Renal pelvis (tissue), 1 donor: ENCODE measurements at regions not wholly inside any gene's neighbourhood (a gene's known extent, or its start where the extent isn't known, plus 50 kb on each side); places are given as distances from the start of the nearest gene placed in this dataset.
A peak's percentile ranks its signal among the peaks of the same experiment; 100 is the strongest.
"Not testable (repeated sequence)": the region's sequence is repeated elsewhere in the genome, so short reads cannot be mapped to it uniquely, and the experiment has no call there.

Experiments
- DNase-seq: peaks from one replicate; pipeline ENCODE4 v3.0.0-alpha.2; 2013

DNA sequence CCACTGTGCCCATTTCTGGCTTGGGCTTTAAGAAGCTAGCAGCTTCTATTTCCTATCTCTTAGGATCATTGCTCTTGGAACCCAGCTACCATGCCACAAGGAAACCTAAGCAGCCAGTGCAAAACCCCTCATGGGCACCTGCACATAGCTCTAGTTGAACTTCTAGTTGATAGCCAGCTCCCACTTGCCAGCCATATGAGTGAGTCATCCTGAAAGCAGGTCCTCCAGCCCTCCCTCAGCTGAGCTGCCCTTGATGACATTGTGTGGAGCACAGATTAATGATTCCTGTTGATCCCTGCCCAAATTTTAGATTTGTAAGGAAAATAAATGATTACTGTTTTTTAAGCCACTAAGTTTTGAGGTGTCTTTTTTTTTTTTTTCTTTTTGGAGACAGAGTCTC lies 234.2 kb upstream of the FBXO33 start:
- no peak for DNase-seq

DNA sequence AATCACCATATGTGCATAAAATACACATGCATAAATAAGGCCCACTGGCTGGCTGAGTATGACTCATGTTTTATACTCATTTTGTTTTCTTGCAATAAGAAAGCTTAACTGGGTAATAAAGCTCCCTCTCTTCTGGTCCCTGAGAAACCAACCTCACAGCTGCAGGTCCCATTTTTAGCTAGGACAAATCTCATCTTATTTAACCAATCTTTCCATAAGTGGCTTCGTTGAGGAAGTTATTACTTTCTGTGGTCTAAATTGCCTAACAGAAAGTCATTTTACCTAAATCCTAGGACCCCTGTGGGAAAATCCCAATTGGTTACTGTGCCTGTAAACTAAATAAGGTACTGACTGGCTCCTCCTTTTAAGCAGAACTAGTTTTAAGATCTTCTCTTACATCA lies 232.8 kb upstream of the FBXO33 start:
- no peak for DNase-seq

DNA sequence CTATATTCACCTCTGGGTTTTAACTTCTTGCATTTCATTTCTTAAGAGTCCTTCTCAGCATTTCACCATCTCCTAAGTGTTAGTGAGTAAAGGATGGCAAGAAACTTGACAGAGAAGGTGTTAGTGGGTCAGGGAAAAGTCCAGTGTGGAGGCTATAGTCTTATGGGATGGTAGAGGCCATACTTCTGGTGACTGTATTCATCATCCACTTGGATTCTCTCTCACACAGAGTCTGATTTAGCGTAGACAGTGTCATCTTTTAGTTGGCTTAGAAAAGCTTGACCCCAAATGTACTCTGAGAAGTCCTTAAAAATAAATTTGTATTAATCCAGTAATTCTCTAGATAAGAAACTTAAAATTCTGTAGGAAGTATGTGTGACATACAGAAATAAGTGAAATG lies 232.4 kb upstream of the FBXO33 start:
- no peak for DNase-seq

DNA sequence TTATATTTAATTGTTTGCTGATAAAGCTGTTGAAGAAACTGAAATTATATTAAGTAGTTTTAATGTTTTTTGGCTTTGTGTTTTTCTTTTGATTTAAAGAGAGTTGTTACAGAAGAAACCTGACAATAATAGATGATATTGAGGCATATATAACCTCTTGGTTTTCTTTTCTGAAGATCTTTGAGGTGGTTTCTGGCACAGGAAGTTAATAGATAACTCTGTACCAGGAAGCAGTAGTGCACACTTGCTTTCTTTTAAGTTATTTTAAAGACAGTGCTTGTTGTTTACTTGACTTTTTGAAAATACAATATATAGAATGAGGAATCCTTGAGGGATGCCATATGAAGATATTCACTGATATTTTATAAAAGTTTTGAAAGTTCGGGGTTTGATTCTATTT lies 209.0 kb upstream of the FBXO33 start:
- peak; percentile 1 for DNase-seq

DNA sequence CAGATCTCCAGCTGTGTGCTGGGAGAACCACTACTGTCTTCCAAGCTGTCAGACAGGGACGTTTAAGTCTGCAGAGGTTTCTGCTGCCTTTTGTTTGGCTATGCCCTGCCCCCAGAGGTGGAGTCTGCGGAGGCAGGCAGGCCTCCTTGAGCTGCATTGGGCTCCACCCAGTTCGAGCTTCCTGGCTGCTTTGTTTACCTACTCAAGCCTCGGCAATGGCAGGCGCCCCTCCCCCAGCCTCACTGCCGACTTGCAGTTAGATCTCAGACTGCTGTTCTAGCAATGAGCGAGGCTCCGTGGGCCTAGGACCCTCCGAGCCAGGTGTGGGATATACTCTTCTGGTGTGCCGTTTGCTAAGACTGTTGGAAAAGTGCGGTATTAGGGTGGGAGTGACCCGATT lies 206.8 kb upstream of the FBXO33 start:
- DNase-seq: not testable (repeated sequence)

DNA sequence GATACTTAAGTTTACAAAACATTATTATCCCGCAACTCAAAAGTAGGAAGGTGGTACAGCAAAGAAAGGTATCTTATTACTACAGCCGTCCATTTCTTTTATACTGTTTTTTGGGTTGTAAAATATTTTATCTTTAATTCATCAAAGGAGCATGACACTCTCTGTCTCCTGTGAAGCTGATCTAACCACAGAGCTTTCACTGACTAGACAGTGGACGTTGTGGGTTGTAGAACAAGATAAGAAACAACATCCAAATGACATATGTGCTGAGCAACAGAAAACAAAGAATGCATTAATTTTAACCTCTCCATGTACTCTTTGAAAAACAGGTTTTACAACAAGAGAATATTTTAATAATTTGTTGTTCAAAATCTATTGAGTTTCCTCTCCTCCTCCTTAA lies 195.9 kb upstream of the FBXO33 start:
- DNase-seq: no peak

DNA sequence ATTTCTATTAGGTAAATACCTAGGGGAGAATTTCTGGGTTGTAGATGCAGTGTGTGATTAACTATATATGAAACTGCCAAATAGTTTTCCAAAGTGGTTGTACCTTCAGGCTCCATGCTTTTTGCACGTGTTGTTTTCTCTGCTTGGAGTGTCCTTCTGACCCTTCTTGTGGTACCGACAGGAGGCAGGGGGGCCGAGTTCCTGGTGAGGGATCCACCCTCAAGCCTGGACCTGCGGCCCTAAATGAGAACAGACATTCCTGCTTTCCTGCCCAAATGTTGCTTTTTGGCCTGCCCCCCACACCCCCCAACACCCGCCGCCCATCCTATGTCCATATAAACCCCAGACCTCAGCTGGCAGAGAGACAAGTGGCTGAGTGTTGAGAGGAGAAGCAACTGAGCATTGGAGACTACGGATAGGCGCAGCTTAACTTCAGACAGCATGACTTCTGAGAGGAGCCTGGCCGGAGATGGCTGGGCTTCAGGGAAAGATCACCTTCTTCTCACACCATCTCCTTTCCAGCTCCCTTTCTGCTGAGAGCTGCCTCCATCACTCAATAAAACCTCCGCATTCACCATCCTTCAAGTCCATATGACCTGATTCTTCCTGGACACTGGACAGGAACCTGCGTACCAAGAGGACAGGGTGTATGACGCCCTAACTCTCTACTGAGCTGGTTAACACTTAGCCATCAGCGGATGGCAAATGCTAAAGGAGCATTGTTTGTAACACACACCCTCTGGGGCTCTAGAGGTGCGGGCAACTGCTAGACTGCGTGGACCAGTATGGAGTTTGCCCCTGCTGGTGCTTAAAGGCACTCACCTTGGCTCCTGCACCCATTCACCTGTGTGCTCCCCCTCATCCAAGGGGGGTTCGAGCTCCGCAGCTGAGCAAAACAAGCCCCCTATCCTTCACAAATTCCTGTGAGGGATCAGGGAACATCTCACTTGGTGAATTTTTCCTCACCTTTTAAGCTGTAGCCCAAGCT lies 194.7 kb upstream of the FBXO33 start:
- DNase-seq: no peak

DNA sequence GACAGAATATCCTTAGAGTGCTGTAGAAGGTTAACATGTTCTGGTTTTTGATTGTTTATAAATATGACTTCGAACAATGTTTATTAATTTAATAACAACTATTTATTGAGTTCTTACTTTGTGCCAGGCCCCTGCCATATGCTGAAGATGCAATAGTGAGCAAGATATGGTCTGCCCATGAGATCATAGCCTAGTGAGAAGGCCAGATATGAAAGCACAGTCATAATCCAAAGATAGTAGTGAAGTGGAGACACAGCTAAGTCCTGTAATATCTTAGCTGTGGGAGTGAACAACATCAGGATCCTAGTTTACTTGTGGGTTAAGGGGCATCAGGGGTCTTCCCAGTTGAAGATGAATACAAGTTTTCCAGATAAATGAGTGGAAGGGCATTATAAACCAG lies 189.4 kb upstream of the FBXO33 start:
- DNase-seq: no peak

DNA sequence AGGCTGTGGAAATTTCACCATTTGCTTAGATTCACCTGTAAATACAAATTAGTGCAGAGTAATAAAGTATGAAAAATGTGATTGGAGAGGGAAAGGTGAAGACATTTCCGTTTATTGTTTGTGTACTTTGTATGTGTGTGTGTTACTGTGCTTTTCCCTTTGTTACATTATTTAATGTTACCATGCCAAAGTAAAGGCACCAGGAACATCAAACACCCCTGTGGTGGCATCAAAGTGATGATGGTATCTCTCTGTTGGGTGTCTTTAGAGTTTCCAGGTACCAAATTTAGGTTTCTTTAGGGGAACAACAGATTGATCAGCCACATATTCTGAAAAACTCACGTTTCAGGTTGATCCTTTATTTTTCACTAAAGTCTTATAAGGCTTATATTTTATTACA lies 189.0 kb upstream of the FBXO33 start:
- no peak for DNase-seq

DNA sequence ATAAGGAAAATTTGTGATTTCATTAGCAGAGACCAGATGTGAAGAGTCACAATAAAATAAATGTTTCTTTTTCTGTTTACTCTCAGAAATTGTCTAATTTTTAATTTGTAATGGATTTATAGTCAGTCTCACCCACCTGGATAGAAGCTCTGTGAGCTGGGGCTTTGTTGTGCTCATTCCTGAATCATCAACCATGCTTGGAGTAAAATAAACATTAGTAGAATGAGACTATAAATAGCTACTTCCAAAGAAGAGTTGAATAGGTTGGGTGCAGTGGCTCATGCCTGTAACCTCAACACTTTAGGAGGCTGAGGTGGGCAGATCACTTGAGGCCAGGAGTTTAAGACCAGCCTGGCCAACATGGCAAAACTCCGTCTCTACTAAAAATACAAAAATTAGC lies 185.3 kb upstream of the FBXO33 start:
- no peak for DNase-seq

DNA sequence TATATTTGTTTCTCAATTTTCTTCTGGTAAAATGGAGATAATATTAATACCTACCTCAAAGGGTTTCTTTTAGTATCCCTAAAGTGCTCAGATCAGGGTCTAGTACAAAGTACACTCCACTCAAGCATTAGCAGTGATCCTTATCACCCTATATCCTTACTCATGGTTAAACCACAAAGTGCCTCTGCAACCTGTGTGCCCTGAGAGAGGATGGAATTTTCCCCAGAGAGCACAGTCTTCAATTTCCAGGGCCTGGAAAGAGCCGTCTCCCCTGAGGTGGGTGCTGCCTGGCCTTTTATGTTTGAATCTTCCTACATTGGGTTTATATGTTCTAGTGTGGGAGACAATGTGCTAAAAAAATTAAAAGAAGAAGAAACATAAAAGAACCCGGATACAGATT lies 183.1 kb upstream of the FBXO33 start:
- DNase-seq: no peak

DNA sequence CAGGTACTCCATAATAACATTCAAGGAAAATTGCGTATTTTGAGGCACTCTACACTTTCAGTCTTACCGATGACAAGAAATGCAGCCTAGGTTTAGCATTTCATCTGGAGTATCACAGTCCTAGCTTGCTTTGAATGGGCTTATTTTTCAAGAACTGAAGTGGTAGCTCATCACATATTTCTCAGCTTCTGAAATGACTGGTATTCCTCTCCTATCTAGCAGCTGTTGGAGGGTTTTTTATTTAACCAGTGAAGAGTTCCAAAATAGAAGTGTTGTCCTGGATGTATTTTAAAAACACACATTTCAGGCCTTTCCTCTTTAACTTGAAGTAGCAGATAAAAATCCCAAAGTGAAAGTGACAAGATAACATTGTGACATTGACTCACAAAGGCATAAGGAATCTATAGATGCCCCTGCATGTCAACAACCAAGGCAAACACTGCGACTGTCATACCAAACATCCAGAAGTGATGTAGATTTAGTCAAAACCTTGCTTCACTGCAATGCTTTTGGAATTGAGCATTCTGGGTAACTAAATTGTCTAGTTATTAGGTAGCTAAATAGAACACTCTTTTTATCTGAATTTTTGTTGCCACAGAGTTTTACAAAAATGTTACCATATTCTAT lies 182.2 kb upstream of the FBXO33 start:
- DNase-seq: no peak

DNA sequence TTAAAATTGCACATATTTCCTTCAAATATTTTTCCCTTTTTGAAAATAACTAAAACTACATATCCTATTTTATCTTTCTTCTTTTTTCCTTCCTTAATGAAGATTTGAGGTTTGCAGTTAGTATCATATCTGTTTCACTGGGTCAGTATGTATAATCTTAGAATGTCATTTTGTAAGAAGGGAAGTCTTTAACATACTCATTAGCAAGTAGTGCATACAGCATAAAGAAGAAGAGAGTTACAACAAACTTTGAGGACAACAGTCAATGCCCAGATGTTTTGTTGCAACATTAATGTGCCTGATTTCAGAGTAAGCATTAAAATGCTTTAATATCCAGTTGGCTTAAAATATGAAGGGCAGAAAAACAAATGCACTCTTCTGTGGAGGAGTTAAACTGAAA lies 176.9 kb upstream of the FBXO33 start:
- no peak for DNase-seq

DNA sequence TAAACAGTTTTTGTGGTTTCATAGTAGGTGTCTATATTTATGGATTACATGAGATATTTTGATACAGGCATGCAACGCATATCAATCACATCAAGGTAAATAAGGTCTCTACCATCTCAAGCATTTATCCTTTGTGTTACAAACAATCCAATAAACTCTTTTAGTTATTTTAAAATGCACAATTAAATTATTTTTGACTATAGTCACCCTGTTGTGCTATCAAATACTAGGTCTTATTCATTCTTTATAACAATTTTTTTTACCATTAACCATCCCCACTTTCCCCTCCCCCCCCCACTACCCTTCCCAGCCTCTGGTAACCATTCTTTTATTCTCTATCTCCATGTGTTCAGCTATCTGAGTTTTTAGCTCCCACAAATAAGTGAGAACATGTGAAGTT lies 175.7 kb upstream of the FBXO33 start:
- DNase-seq: no peak

DNA sequence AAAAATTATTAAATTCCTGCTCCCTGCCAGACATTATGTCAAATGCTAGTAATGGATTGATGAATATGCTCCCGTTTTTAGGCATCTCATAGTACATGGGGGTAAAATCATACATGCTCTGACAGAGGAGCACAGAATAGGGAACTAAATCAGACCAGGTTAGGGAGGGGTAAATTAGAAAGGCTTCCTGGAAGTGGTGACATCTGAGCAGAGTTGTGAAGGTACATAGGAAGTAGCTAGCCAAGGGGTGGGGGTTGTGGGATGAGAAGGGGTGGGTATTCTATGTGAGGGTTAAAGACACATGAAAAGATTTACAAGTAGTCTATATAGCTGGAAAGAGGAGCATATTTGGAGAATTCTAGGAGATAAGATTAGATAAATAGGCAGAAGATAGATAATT lies 171.7 kb upstream of the FBXO33 start:
- DNase-seq: no peak

DNA sequence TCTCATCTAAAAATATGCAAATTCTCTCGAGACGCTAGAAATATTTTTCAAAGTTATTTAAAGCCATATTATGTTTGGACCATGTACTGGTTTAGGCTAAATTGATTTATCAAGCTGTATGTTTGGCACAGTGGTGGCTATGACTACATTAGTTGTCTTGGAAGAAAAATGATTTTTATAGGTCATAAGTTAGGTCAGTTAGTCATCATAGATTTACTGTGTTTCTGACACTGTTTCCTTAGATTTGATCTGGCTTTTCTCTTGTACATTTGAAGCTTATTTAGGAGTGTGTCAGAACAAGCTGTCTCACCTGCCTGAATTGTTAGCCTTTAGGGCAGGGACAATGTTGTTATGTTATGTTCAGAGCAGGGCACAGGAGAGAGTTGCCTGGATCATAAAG lies 161.1 kb upstream of the FBXO33 start:
- no peak for DNase-seq

DNA sequence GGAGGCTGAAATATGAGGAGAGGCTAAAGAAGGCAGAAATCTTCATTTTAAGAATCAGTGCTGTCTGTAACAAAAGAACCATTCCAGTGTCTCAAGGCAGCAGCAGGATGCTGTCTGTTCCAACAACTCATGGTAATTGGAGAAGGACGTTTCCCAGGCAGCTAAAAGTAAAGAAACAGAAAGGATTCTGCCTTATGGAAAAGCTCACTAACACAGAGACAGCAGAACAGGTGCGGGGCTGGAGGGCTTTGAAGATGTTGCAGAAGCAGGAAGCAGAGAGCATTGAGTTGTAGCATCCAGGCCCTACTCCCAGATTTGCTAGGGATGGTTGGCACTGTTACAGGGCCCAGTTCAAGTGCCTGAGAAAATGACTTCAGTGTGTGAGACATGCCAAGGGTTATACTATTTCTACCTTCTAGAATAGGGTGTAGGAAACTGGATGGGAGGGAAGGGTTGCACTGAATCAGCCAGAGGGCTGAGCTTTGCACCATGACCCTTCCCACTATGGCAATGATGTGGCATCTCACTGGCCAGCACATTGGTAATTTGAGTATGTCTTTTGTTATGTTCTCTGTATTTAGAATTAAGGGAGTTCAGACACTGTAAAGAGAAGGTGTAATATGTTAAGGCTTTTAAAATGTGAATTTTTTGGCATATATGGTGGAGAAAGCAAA lies 160.0 kb upstream of the FBXO33 start:
- peak; percentile 55 for DNase-seq

DNA sequence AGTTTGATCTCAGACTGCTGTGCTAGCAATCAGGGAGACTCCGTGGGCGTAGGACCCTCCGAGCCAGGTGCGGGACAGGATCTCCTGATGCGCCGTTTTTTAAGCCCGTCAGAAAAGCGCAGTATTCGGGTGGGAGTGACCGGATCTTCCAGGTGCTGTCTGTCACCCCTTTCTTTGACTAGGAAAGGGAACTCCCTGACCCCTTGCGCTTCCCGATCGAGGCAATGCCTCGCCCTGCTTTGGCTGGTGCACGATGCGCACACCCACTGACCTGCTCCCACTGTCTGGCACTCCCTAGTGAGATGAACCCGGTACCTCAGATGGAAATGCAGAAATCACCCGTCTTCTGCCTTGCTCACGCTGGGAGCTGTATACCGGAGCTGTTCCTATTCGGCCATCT lies 157.6 kb upstream of the FBXO33 start:
- not testable (repeated sequence) for DNase-seq

DNA sequence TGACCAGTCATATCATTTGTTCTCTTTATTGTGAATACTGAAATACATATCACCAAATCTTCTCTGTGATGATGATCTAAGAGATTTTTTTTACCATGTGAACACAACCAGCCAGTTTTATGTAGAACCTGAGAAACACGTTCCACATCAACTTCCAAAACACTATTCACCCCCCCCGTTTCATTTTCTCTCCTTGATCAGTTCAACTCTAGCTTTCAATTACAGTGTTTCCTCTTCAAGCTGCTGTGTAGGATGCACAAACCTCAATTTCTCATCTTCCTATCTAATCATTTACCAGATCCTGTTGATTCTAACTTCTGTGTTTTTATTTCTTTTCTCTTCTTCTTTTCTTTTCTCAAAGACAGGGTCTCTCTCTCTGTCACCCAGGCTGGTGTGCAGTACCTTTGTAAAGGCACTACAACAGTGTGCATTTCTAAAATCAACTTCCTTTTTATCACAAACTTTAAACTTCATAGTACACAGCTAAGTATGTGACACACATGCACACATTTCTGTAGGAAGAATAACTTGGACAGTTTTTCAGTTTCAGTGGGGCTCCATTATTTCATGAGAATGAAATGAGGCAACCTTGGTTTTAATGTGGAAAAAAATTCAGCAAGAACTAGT lies 149.9 kb upstream of the FBXO33 start:
- no peak for DNase-seq

DNA sequence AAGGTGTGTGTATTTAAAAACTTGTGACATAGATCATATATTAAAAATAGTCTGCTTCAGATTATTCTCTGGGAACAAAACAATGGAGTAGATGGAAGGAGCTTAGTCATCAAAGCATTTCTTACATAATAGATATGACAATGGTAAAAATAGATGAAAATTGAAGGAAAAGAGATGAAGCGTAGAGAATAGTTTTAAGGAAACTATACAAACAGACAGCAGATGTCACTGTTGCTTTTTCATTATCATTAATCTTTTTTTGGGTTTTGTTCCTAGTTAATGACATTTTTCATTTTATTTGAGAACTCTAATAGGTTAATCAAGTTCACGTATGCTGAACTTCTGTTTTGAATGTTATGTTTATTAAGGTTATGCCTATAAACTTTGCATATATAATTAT lies 149.2 kb upstream of the FBXO33 start:
- DNase-seq: no peak

DNA sequence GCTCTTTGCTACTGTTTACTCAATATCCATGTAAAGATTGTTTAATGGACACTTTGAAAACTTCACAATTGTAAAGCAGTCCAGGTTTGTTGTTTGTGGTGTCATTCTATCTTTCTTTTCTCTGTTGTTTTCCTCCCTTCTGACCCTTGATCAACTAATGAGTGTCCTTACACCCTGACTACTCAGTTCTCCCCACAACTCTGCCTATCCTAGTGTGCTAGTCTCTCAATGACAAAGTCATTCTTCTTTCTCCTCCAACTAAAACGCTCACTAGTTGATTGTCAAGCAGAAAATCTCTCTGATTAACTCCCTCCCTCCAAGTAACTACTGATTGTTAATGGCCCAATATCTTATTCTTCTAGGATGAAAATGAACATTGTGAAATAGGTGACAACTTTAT lies 148.5 kb upstream of the FBXO33 start:
- no peak for DNase-seq

DNA sequence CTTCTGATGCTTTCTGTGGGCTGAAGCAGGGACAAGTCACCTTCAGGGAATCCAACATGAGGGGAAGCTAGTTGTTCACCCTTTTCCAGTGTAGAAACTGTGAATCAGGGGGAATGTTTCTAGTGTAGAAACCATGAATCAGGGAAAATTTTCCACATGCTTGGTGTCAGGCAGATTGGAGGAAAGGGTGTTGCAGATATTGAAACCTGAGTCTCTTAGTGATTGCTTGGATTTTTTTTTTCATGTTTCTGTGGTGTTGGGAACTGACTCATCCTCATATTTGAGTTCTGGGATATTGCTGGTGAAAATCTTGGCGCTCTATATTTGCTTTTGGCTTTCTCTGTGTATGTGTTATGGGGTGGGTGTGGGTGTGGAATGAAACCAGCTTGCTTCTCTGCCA lies 144.5 kb upstream of the FBXO33 start:
- no peak for DNase-seq

DNA sequence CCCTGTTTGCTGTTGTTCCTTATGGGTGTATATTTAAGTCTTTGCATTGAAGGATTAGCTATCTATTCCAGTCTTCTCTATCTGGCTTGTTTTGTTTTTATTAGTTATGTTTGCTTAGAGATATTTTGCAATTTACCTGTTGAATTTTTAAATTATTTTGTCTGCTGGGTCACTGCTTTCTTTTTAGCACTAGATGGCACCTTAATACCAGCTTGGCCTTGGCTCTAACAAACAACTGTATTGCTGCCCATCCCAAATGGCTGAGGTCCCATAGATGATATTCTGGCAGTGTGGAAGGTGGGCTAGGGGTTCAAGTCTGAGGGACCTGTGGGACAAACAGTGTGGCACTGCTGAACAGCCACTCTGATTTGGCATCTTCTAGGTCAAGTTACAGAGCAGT lies 144.0 kb upstream of the FBXO33 start:
- no peak for DNase-seq
